HepG2 (cell line): ENCODE measurements at regions not wholly inside any gene's neighbourhood (a gene's known extent, or its start where the extent isn't known, plus 50 kb on each side); places are given as distances from the start of the nearest gene placed in this dataset.

Source experiments
- ATAC-seq: fragments of 200-7000 bp; cut with Tn5 transposase; 3 replicates; pipeline ENCODE4 v1.9.1; 2020; ENCODE audit warnings: mild to moderate bottlenecking, moderate library complexity
- BruUV-seq: library from RNA; stranded (reverse); fragments of 400-500 nt; replicated peaks from 2 replicates; lab custom pipeline; 2021; lab: Mats Ljungman, UMichigan
- CTCF ChIA-PET: fragments of 300-600 bp; formaldehyde crosslinking; extraction: SDS; loops from one replicate; lab custom pipeline; 2021; ENCODE audit warnings: low total read pairs, inconsistent platforms, low intra/inter-chr PET ratio; lab: Yijun Ruan, JAX
- POLR2A ChIA-PET: fragments of 350-600 bp; sonication (Branson Sonifier 250); formaldehyde crosslinking; loops from one replicate; lab custom pipeline; 2020; ENCODE audit warnings: antibody characterized with exemption, inconsistent platforms; lab: Yijun Ruan, JAX
- DNase-seq: peaks from one replicate; pipeline ENCODE4 v3.0.0-alpha.2; 2015; ENCODE audit warnings: low spot score
- FAIRE-seq: peaks from 3 replicates; lab custom pipeline; 2011; peaks lifted over from hg19 to GRCh38; lab: Jason Lieb, UNC
- H2AFZ ChIP-seq: one replicate; pipeline ENCODE4 v1.6.1; 2011; ENCODE audit warnings: low read length, inconsistent platforms
- H3K27ac ChIP-seq: fragments of 300-600 bp; 3 replicates; pipeline ENCODE4 v1.8.0; 2011; ENCODE audit warnings: mixed run types, mild to moderate bottlenecking, mixed read lengths, low read length, inconsistent platforms; ENCODE audit not compliant: insufficient read depth; ENCODE audit errors: extremely low read length
- H3K27me3 ChIP-seq, 2 experiments: fragments of 200-600 bp in 1 of 2; 2 replicates in 1 of 2; 3 replicates in 1 of 2; pipeline versions ENCODE4 v1.6.0 to v1.8.0; 2011; ENCODE audit warnings: low read length in 2 of 2, mild to moderate bottlenecking in 2 of 2, moderate library complexity in 2 of 2, inconsistent platforms in 1 of 2; ENCODE audit not compliant: insufficient read depth in 2 of 2, control insufficient read depth in 1 of 2
- H3K36me3 ChIP-seq, 2 experiments: fragments of 200-600 bp in 1 of 2; replicated peaks in 1 of 2; 2 replicates in 1 of 2; 3 replicates in 1 of 2; pipeline versions ENCODE4 v1.5.1 to v1.8.0; 2011; ENCODE audit warnings: low read length in 2 of 2, inconsistent platforms in 1 of 2; ENCODE audit not compliant: insufficient read depth in 2 of 2, control insufficient read depth in 1 of 2
- H3K4me1 ChIP-seq: 2 replicates; pipeline ENCODE4 v1.5.1; 2012; ENCODE audit warnings: low read length, inconsistent platforms; ENCODE audit not compliant: insufficient read depth
- H3K4me2 ChIP-seq: 2 replicates; pipeline ENCODE4 v1.6.0; 2011; ENCODE audit warnings: low read depth, low read length, inconsistent platforms
- H3K4me3 ChIP-seq, 3 experiments: fragments of 200-600 bp in 1 of 3; sonication (generic), shearing (Covaris generic) in 1 of 3; replicated peaks in 1 of 3; 2 replicates each; pipeline ENCODE4 v1.5.1; 2011 to 2016; ENCODE audit warnings: low read length in 3 of 3, inconsistent platforms in 2 of 3, low read depth in 2 of 3, mild to moderate bottlenecking in 2 of 3, control low read depth in 1 of 3, mixed read lengths in 1 of 3; ENCODE audit not compliant: insufficient read depth in 1 of 3
- H3K79me2 ChIP-seq: one replicate; pipeline ENCODE4 v1.6.1; 2011; ENCODE audit warnings: low read length, inconsistent platforms; ENCODE audit not compliant: insufficient read depth
- H3K9ac ChIP-seq: 2 replicates; pipeline ENCODE4 v1.6.0; 2011; ENCODE audit warnings: mild to moderate bottlenecking, low read depth, low read length, inconsistent platforms; ENCODE audit not compliant: insufficient read depth
- H3K9me3 ChIP-seq: 2 replicates; pipeline ENCODE4 v1.5.1; 2012; ENCODE audit warnings: mild to moderate bottlenecking, low read length
- H4K20me1 ChIP-seq: 2 replicates; pipeline ENCODE4 v1.6.0; 2011; ENCODE audit warnings: inconsistent platforms, mild to moderate bottlenecking, low read length, moderate library complexity; ENCODE audit not compliant: insufficient read depth
- BATF2 ChIP-seq: sonication (generic); formaldehyde crosslinking; IDR thresholded peaks from 2 replicates; pipeline ENCODE4 v1.8.0; 2022; ENCODE audit warnings: mild to moderate bottlenecking, missing genetic modification reagents, moderate library complexity
- CC2D1A ChIP-seq: sonication (generic); formaldehyde crosslinking; IDR thresholded peaks from 2 replicates; pipeline ENCODE4 v1.8.1; 2023; ENCODE audit warnings: mild to moderate bottlenecking, missing genetic modification reagents
- CERS6 ChIP-seq: sonication (generic); formaldehyde crosslinking; IDR thresholded peaks from 2 replicates; pipeline ENCODE4 v1.5.0; 2020; ENCODE audit warnings: missing genetic modification reagents
- DMAP1 ChIP-seq: IDR thresholded peaks from 2 replicates; pipeline ENCODE4 v1.6.1; 2016
- ELF4 ChIP-seq: sonication (generic); formaldehyde crosslinking; IDR thresholded peaks from 2 replicates; pipeline ENCODE4 v1.5.0; 2020; ENCODE audit warnings: missing genetic modification reagents, mild to moderate bottlenecking, moderate library complexity, borderline replicate concordance
- GZF1 ChIP-seq: sonication (generic); formaldehyde crosslinking; IDR thresholded peaks from 2 replicates; pipeline ENCODE4 v1.5.1; 2020; ENCODE audit warnings: mild to moderate bottlenecking, missing genetic modification reagents
- HHEX ChIP-seq: IDR thresholded peaks from 2 replicates; pipeline ENCODE4 v1.6.1; 2016; ENCODE audit warnings: control low read depth
- JUNB ChIP-seq: sonication (generic); formaldehyde crosslinking; IDR thresholded peaks from 2 replicates; pipeline ENCODE4 v1.8.0; 2022; ENCODE audit warnings: missing genetic modification reagents, mild to moderate bottlenecking, borderline replicate concordance
- LCORL ChIP-seq, 2 experiments: fragments of 450-650 bp in 1 of 2; sonication (generic) in 1 of 2; formaldehyde crosslinking in 1 of 2; IDR thresholded peaks; 2 replicates each; pipeline versions ENCODE4 v1.5.0 to v1.6.1; 2017 to 2020; ENCODE audit warnings: antibody characterized with exemption in 1 of 2, missing genetic modification reagents in 1 of 2
- MTA3 ChIP-seq: sonication (generic); formaldehyde crosslinking; IDR thresholded peaks from 2 replicates; pipeline ENCODE4 v1.4.0; 2020; ENCODE audit warnings: missing genetic modification reagents
- MXI1 ChIP-seq: IDR thresholded peaks from 3 replicates; pipeline ENCODE4 v1.6.1; 2012; ENCODE audit warnings: low read depth, low read length, inconsistent platforms, borderline replicate concordance
- REPIN1 ChIP-seq: sonication (generic); formaldehyde crosslinking; IDR thresholded peaks from 2 replicates; pipeline ENCODE4 v1.8.0; 2022; ENCODE audit warnings: missing genetic modification reagents, low read depth, mild to moderate bottlenecking, borderline replicate concordance
- TBP ChIP-seq: sonication (generic); formaldehyde crosslinking; IDR thresholded peaks from 2 replicates; pipeline ENCODE4 v1.5.0; 2020; ENCODE audit warnings: missing genetic modification reagents
- TP53 ChIP-seq: sonication (generic); formaldehyde crosslinking; conservative IDR thresholded peaks from 2 replicates; pipeline ENCODE4 v1.4.0; 2020; ENCODE audit warnings: missing genetic modification reagents
- ZNF280D ChIP-seq: sonication (generic); formaldehyde crosslinking; IDR thresholded peaks from 2 replicates; pipeline ENCODE4 v1.5.1; 2020; ENCODE audit warnings: mild to moderate bottlenecking, missing genetic modification reagents
- ZNF333 ChIP-seq: sonication (generic); formaldehyde crosslinking; IDR thresholded peaks from 2 replicates; pipeline ENCODE4 v1.4.0; 2020; ENCODE audit warnings: mild to moderate bottlenecking, missing genetic modification reagents, borderline replicate concordance
- ZNF530 ChIP-seq: sonication (generic); formaldehyde crosslinking; IDR thresholded peaks from 2 replicates; pipeline ENCODE4 v1.5.0; 2020; ENCODE audit warnings: low read depth, mild to moderate bottlenecking, missing genetic modification reagents
- ZNF564 ChIP-seq: sonication (generic); formaldehyde crosslinking; IDR thresholded peaks from 2 replicates; pipeline ENCODE4 v1.8.1; 2023; ENCODE audit warnings: mild to moderate bottlenecking, missing genetic modification reagents
- ZNF674 ChIP-seq: sonication (generic); formaldehyde crosslinking; IDR thresholded peaks from 2 replicates; pipeline ENCODE4 v1.5.0; 2020; ENCODE audit warnings: low read depth, mild to moderate bottlenecking, missing genetic modification reagents
- WGBS: methylation state at CpG from one replicate; pipeline ENCODE4 v1.1.6; 2017; ENCODE audit warnings: low lambda C conversion rate; 5-methylcytosine and 5-hydroxymethylcytosine counted together
- in situ Hi-C: cut with HindIII; loops from 2 replicates; pipeline ENCODE4 v1.10.0; 2017; ENCODE audit warnings: low pct_unique_long_range_greater_than_20kb; ENCODE audit not compliant: extremely low pct_ligation_motif_present
- intact Hi-C: fragments of 100-400 bp; cut with micrococcal nuclease; formaldehyde crosslinking; loops from one replicate; pipeline ENCODE4 v1.10.0; 2022; ENCODE audit not compliant: unreplicated experiment

- no peak for TF ChIP-seq LCORL (IDR thresholded peaks at IDR 0.05)
- no peak for TF ChIP-seq LCORL (CRISPR knock-in tag; IDR thresholded peaks at IDR 0.05)
- no peak for TF ChIP-seq REPIN1
- no peak for TF ChIP-seq ZNF674 (CRISPR knock-in tag)
- no peak for TF ChIP-seq ZNF530 (CRISPR knock-in tag)
- no peak for TF ChIP-seq MTA3 (CRISPR knock-in tag)
- TF ChIP-seq, all 625 proteins: peak for 0
These were observed 158.6 kb upstream of the TNFAIP3 start (continued) for GRCh38 chr6:137708481-137708880.

- H4K20me1 ChIP-seq = no peaks in the 10 kb centered on the region
- H3K4me1 ChIP-seq = peaks cover 80% of the 10 kb centered on the region
- ChIA-PET CTCF (interaction anchor here (5.2 kb wide), 1 partner anchor 235 kb away, joined by 71 read pairs; no protein-coding TSS in a partner anchor), POLR2A (interaction anchor here (1.9 to 2.4 kb wide), 3 partner anchors 13 to 161 kb away, joined by 4 to 19 read pairs (median 16); partner anchors contain the start of gene TNFAIP3)
- H3K27me3 ChIP-seq = no peaks in the 10 kb centered on the region
- no peak overlapping the region for H2AFZ ChIP-seq
- no peak overlapping the region for H3K4me2 ChIP-seq
- H3K79me2 ChIP-seq = no peaks in the 10 kb centered on the region
- no peaks in the 10 kb centered on the region for H3K36me3 ChIP-seq
- DNase-seq = no peak
- H3K4me3 ChIP-seq = no peak overlapping the region
- no peak overlapping the region for H3K27ac ChIP-seq
- 0 out of 2 replicates have a peak, but pooled peaks cover 4% of the 10 kb centered on the region for H3K9me3 ChIP-seq
- BruUV-seq = no TSS peak
- FAIRE-seq = no peak
- WGBS = 96% methylated on average over 7 of the region's 7 CpGs
- intact Hi-C loops = loop anchor here (5.0 to 10.0 kb wide), 2 partner anchors 355 to 437 kb away; no protein-coding TSS in a partner anchor
- H3K9ac ChIP-seq = no peak overlapping the region
- ATAC-seq = no peak
- in situ Hi-C loops = loop anchor here (5.0 to 10.0 kb wide), 4 partner anchors 98 to 395 kb away; partner anchors contain the start of genes PERP and TNFAIP3
- TF ChIP-seq DMAP1 (CRISPR knock-in tag) = no peak
- TF ChIP-seq GZF1 (CRISPR knock-in tag) = no peak
- TF ChIP-seq MXI1 = no peak
- TF ChIP-seq JUNB (CRISPR knock-in tag) = no peak
- TF ChIP-seq ZNF333 (CRISPR knock-in tag) = no peak
- TF ChIP-seq TBP (CRISPR knock-in tag) = no peak
- no peak for TF ChIP-seq HHEX (CRISPR knock-in tag)
- 0 out of 2 replicates have a peak, but pooled peaks have one; percentile 40 for TF ChIP-seq ZNF280D (CRISPR knock-in tag)
- peak; percentile 83; the same call in 1 of the 2 replicates for TF ChIP-seq ZNF564 (CRISPR knock-in tag)
- 0 out of 2 replicates have a peak, but pooled peaks have one; percentile 22 for TF ChIP-seq ELF4 (CRISPR knock-in tag)
- no peak for TF ChIP-seq CC2D1A (CRISPR knock-in tag)
- TF ChIP-seq TP53 (CRISPR knock-in tag) = no peak
- TF ChIP-seq BATF2 (CRISPR knock-in tag) = no peak
- no peak for TF ChIP-seq CERS6 (CRISPR knock-in tag)
These were observed 157.4 kb upstream of the TNFAIP3 start for GRCh38 chr6:137709424-137710236.
